Liver (tissue), 8 donors: ENCODE measurements at regions not wholly inside any gene's neighbourhood (a gene's known extent, or its start where the extent isn't known, plus 50 kb on each side); places are given as distances from the start of the nearest gene placed in this dataset.
A peak's percentile ranks its signal among the peaks of the same experiment; 100 is the strongest.

ENCODE experiments used
- DNase-seq: peaks from one replicate; pipeline ENCODE4 v3.0.0-alpha.2; 2017; ENCODE audit warnings: low spot score
- H3K27ac ChIP-seq, 2 donors: one replicate each; pipeline ENCODE4 v1.7.0; 2013; ENCODE audit warnings: inconsistent platforms in 2 of 2, low read length in 2 of 2, control low read depth in 1 of 2, low read depth in 1 of 2, mild to moderate bottlenecking in 1 of 2
- H3K27me3 ChIP-seq, 4 donors: one replicate each; pipeline versions ENCODE4 v1.6.1 to v1.7.0; 2013; ENCODE audit warnings: low read length in 3 of 4, inconsistent platforms in 1 of 4, mild to moderate bottlenecking in 1 of 4, moderate library complexity in 1 of 4; ENCODE audit not compliant: control insufficient read depth in 4 of 4, insufficient read depth in 4 of 4
- H3K36me3 ChIP-seq, 4 donors: one replicate each; pipeline versions ENCODE4 v1.6.1 to v1.7.0; 2013; ENCODE audit warnings: low read length in 3 of 4, mild to moderate bottlenecking in 3 of 4, low read depth in 1 of 4, moderate library complexity in 1 of 4; ENCODE audit not compliant: control insufficient read depth in 4 of 4, insufficient read depth in 3 of 4
- H3K4me1 ChIP-seq, 4 donors: one replicate each; pipeline versions ENCODE4 v1.6.1 to v1.7.0; 2013; ENCODE audit warnings: low read length in 3 of 4, mild to moderate bottlenecking in 3 of 4, moderate library complexity in 1 of 4; ENCODE audit not compliant: control insufficient read depth in 4 of 4, insufficient read depth in 4 of 4
- H3K4me3 ChIP-seq, 3 donors: one replicate each; pipeline versions ENCODE4 v1.6.1 to v1.7.0; 2013; ENCODE audit warnings: low read length in 3 of 3, control low read depth in 1 of 3, low read depth in 1 of 3, mild to moderate bottlenecking in 1 of 3
- H3K9ac ChIP-seq, 2 donors: one replicate each; pipeline ENCODE4 v1.7.0; 2013; ENCODE audit warnings: low read length in 2 of 2, mild to moderate bottlenecking in 2 of 2, moderate library complexity in 2 of 2, control low read depth in 1 of 2, low read depth in 1 of 2
- H3K9me3 ChIP-seq, 4 donors: one replicate each; pipeline versions ENCODE4 v1.6.1 to v1.7.0; 2013; ENCODE audit warnings: low read length in 3 of 4; ENCODE audit not compliant: control insufficient read depth in 4 of 4
- ATF3 ChIP-seq: IDR thresholded peaks from 2 replicates; pipeline ENCODE4 v1.6.1; 2016; ENCODE audit warnings: antibody characterized with exemption
- CTCF ChIP-seq: fragments of 150-350 bp; IDR thresholded peaks from 2 replicates; pipeline ENCODE4 v1.5.1; 2017; ENCODE audit warnings: improper control_type of control experiment, low read depth, low read length; ENCODE audit not compliant: missing input control
- EGR1 ChIP-seq, 2 donors: IDR thresholded peaks; 2 replicates each; pipeline ENCODE4 v1.6.1; 2016 to 2018; ENCODE audit warnings: antibody characterized with exemption in 2 of 2, low read depth in 2 of 2
- FOXA1 ChIP-seq: IDR thresholded peaks from 2 replicates; pipeline ENCODE4 v1.6.1; 2016; ENCODE audit warnings: antibody characterized with exemption
- FOXA2 ChIP-seq: IDR thresholded peaks from 2 replicates; pipeline ENCODE4 v1.6.1; 2016; ENCODE audit warnings: antibody characterized with exemption
- GABPA ChIP-seq, 2 donors: IDR thresholded peaks in 1 of 2; conservative IDR thresholded peaks in 1 of 2; 2 replicates each; pipeline ENCODE4 v1.6.1; 2016; ENCODE audit warnings: antibody characterized with exemption in 2 of 2, mild to moderate bottlenecking in 1 of 2, moderate library complexity in 1 of 2
- HNF4A ChIP-seq, 2 donors: conservative IDR thresholded peaks; 2 replicates each; pipeline ENCODE4 v1.6.1; 2016; ENCODE audit warnings: antibody characterized with exemption in 2 of 2, mild to moderate bottlenecking in 2 of 2
- HNF4G ChIP-seq: IDR thresholded peaks from 2 replicates; pipeline ENCODE4 v1.6.1; 2016; ENCODE audit warnings: antibody characterized with exemption
- JUND ChIP-seq, 2 donors: IDR thresholded peaks; 2 replicates each; pipeline ENCODE4 v1.6.1; 2016; ENCODE audit warnings: antibody characterized with exemption in 2 of 2
- MAX ChIP-seq: IDR thresholded peaks from 2 replicates; pipeline ENCODE4 v1.6.1; 2016; ENCODE audit warnings: antibody characterized with exemption
- NR2F2 ChIP-seq: IDR thresholded peaks from 2 replicates; pipeline ENCODE4 v1.6.1; 2016; ENCODE audit warnings: antibody characterized with exemption
- RAD21 ChIP-seq, 2 donors: IDR thresholded peaks; 2 replicates each; pipeline ENCODE4 v1.6.1; 2016; ENCODE audit warnings: antibody characterized with exemption in 2 of 2, mild to moderate bottlenecking in 2 of 2
- REST ChIP-seq: IDR thresholded peaks from 2 replicates; pipeline ENCODE4 v1.6.1; 2016; ENCODE audit warnings: antibody characterized with exemption, mild to moderate bottlenecking
- RXRA ChIP-seq, 2 donors: IDR thresholded peaks; 2 replicates each; pipeline ENCODE4 v1.6.1; 2017 to 2018; ENCODE audit warnings: antibody characterized with exemption in 2 of 2, mild to moderate bottlenecking in 1 of 2
- SP1 ChIP-seq: IDR thresholded peaks from 2 replicates; pipeline ENCODE4 v1.6.1; 2018; ENCODE audit warnings: antibody characterized with exemption, mild to moderate bottlenecking
- TAF1 ChIP-seq: conservative IDR thresholded peaks from 2 replicates; pipeline ENCODE4 v1.6.1; 2016; ENCODE audit warnings: antibody characterized with exemption, mild to moderate bottlenecking
- YY1 ChIP-seq: IDR thresholded peaks from 2 replicates; pipeline ENCODE4 v1.6.1; 2016; ENCODE audit warnings: antibody characterized with exemption, mild to moderate bottlenecking
- ZBTB33 ChIP-seq: IDR thresholded peaks from 2 replicates; pipeline ENCODE4 v1.6.1; 2016; ENCODE audit warnings: antibody characterized with exemption
- WGBS: extraction: QIAGEN DNeasy Blood & Tissue Kit; methylation state at CpG from one replicate; pipeline ENCODE4 v1.1.7; 2013; 5-methylcytosine and 5-hydroxymethylcytosine counted together
- donor health status: healthy.
- donor health status: healthy.
- donor health status: healthy.
- donor health status: healthy.
- donor health status: healthy.

- no peak for TF ChIP-seq CTCF
- no peak for TF ChIP-seq NR2F2
- no peak for TF ChIP-seq YY1
Measured at GRCh38 chrX:52270453-52271116, 85.9 kb downstream of the MAGED4 start (continued).

GRCh38 chrX:52271206-52271605 lies 86.5 kb downstream of the MAGED4 start:
- no peak overlapping the region for H3K27ac ChIP-seq
- TF ChIP-seq RXRA (IDR thresholded peaks at IDR 0.05) (no peak), RAD21 (IDR thresholded peaks at IDR 0.05) (peak in 1 of 2 donors; percentile 24)
- DNase-seq: no peak
- H3K9ac ChIP-seq: no peak overlapping the region
- no peak overlapping the region for H3K4me3 ChIP-seq
- H3K27me3 ChIP-seq: peaks cover 0 to 2% (median 0%) of the 10 kb centered on the region in 4 donors
- H3K36me3 ChIP-seq: no peaks in the 10 kb centered on the region
- 51% methylated on average over 2 of the region's 2 CpGs for WGBS
- no peaks in the 10 kb centered on the region for H3K9me3 ChIP-seq
- H3K4me1 ChIP-seq: no peaks in the 10 kb centered on the region

GRCh38 chrX:52277666-52278065 lies 91.2 kb upstream of the XAGE2 start:
- Histone ChIP-seq H3K27me3 (no peaks in the 10 kb centered on the region), H3K9ac (no peak overlapping the region), H3K9me3 (peaks cover 0 to 9% (median 2%) of the 10 kb centered on the region in 4 donors), H3K4me3 (no peak overlapping the region), H3K36me3 (no peaks in the 10 kb centered on the region), H3K27ac (no peak overlapping the region), H3K4me1 (no peaks in the 10 kb centered on the region)
- TF ChIP-seq CTCF (no peak), HNF4A (conservative IDR thresholded peaks at IDR 0.05) (no peak), MAX (no peak), TAF1 (no peak), EGR1 (IDR thresholded peaks at IDR 0.05; ENCODE audit: low read depth in 2 of 2) (no peak), ZBTB33 (no peak), FOXA2 (no peak), HNF4G (no peak), SP1 (no peak), NR2F2 (no peak), JUND (IDR thresholded peaks at IDR 0.05) (no peak), GABPA (IDR thresholded peaks at IDR 0.05 in 1 of 2, conservative IDR thresholded peaks at IDR 0.05 in 1 of 2) (no peak), FOXA1 (no peak), RXRA (IDR thresholded peaks at IDR 0.05) (no peak), ATF3 (no peak), RAD21 (IDR thresholded peaks at IDR 0.05) (no peak), REST (no peak), YY1 (no peak)
- DNase-seq: no peak
- 75% methylated on average over 8 of the region's 8 CpGs for WGBS
